ENCODE measurements at regions not wholly inside any gene's neighbourhood (a gene's known extent, or its start where the extent isn't known, plus 50 kb on each side); places are given as distances from the start of the nearest gene placed in this dataset.

DNA sequence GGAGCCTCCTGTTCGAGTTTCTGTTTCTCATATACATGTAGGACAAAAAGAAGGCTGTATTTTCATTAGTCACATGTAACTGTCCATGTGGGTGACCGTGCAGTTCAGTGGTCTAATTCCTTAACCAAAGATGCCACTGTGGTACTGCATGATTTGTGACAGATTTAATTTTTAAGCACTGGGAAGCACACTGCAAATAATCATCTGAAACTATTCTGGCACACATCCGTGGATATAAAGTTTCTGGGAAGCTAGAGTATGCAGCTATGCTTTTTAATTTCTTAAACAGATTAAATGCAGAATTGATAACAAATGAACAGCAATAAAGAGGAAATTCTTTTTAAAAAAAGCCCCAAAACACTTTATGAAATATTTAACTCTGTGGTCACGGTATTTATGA is 254.8 kb downstream of the LMO4 start:
- no peak overlapping the region for H3K4me3 ChIP-seq (ENCODE audit: low read depth, low read length)
- no peak for DNase-seq (ENCODE audit: low read depth)
- no peak for TF ChIP-seq CTCF (IDR thresholded peaks at IDR 0.05; ENCODE audit: insufficient read depth, low read length)

DNA sequence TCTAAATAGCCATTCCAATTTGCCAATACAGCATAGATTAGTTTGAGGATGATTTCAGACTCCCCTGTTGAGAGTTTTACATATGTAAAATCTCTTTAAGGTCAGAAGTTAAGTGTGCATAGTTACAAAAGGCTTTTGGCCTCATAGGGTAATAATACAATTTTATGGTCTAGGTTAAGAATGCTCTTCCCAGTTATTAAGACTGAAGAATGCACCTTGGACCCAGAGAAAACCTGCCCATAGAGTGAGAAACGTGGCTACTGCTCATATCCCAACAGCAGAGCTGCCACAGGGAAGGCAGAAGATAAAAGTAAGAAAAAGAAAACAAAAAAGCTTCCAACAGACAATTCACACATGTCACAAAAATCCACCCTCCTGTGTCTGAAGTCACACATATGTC is 255.9 kb downstream of the LMO4 start:
- no peak for TF ChIP-seq CTCF (IDR thresholded peaks at IDR 0.05; ENCODE audit: insufficient read depth, low read length)
- no peak for DNase-seq (ENCODE audit: low read depth)
- no peak overlapping the region for H3K4me3 ChIP-seq (ENCODE audit: low read depth, low read length)

DNA sequence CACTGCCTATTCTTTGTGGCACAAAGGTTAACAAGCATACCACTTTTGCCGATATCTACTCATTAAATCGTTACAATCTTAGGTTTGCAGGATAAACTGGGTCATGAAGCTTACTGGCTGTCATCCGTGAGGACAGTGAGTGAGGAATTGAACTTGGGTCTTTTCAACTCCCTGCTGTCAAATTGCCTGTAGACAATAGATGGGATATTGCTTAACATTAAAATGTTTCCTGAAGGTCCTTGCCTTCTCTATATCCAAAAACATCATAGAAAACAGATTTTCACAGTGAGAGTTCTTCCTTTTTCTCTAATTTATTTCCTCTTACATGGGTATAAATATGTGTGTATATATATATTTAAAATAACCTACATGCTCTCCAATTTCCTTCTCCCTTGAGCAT is 257.8 kb downstream of the LMO4 start:
- no peak overlapping the region for H3K4me3 ChIP-seq (ENCODE audit: low read depth, low read length)
- no peak for TF ChIP-seq CTCF (IDR thresholded peaks at IDR 0.05; ENCODE audit: insufficient read depth, low read length)
- DNase-seq (ENCODE audit: low read depth) = no peak

- no peak for TF ChIP-seq CTCF (IDR thresholded peaks at IDR 0.05; ENCODE audit: insufficient read depth, low read length)
- DNase-seq (ENCODE audit: low read depth) = no peak
- H3K4me3 ChIP-seq (ENCODE audit: low read depth, low read length) = no peak overlapping the region
Observed at GRCh38 chr1:87588495-87588894, 259.8 kb downstream of the LMO4 start.

GRCh38 chr1:87591492-87591891 is 262.8 kb downstream of the LMO4 start:
- no peak overlapping the region for H3K4me3 ChIP-seq (ENCODE audit: low read depth, low read length)
- no peak for DNase-seq (ENCODE audit: low read depth)
- TF ChIP-seq CTCF (IDR thresholded peaks at IDR 0.05; ENCODE audit: insufficient read depth, low read length) = no peak

DNA sequence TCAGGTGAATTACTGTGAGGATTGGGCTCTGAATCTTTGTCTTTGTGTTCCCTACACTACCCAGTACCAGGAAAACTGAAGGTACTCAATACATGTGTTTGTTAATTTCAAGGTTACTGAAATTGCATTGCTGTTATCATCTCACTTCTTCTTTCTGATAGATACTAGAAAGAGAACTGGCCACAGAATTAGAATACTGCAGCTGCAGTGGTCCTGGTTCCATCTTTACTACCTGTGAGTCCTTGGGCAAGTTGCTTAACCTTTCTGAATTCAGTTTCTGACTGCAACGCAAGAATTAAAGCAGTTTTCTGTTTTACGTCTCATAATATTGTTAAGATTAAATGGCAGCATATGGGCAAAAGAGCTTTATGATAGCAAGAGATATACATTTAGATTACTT is 263.5 kb downstream of the LMO4 start:
- H3K4me3 ChIP-seq (ENCODE audit: low read depth, low read length) = no peak overlapping the region
- DNase-seq (ENCODE audit: low read depth) = no peak
- TF ChIP-seq CTCF (IDR thresholded peaks at IDR 0.05; ENCODE audit: insufficient read depth, low read length) = no peak

DNA sequence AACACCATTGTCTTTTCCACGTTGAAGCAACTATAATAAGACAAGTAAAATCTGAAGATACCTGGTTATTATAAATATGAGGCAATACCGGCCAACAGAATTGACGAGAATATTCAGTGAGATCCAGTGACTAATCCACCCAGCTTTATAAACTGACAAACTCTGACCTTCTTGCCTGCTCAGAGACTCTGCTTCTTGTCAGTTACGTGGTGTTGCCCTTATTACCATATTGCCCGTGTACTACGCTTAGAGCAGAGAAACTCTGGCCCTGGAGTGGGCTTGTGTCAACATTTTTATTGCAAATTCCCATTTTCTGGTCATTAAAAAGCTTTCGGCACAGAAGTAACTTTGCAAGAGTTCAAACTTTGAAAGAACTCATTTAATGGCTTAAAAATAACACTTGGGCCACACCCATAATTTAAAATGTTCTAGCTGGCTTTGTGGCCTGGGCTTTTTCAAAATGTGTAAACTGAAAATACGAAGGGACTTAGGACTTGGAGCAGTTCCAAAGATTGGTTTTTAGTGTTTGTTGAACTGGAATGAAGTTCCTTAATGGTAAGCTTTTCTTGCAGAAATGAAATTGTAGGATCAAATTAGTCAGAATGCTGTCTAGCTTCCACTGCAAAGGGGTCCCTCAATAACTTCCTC is 266.2 kb downstream of the LMO4 start:
- peak; percentile 40 for DNase-seq (ENCODE audit: low read depth)

More for the DNA sequence above, 266.2 kb downstream of the LMO4 start:
- TF ChIP-seq CTCF (IDR thresholded peaks at IDR 0.05; ENCODE audit: insufficient read depth, low read length) = no peak
- H3K4me3 ChIP-seq (ENCODE audit: low read depth, low read length) = no peak overlapping the region
